Erythroblast (primary cell): ENCODE measurements at regions not wholly inside any gene's neighbourhood (a gene's known extent, or its start where the extent isn't known, plus 50 kb on each side); places are given as distances from the start of the nearest gene placed in this dataset.

Source experiments
- DNase-seq, 2 experiments: peaks; one replicate each; lab custom pipeline; 2025; lab: John Stamatoyannopoulos, UW
- GATA1 ChIP-seq: IDR thresholded peaks from 2 replicates; pipeline ENCODE4 v1.6.1; 2011; ENCODE audit warnings: low read depth, mild to moderate bottlenecking, control low read depth, low read length, moderate library complexity
- POLR2A ChIP-seq: IDR thresholded peaks from 2 replicates; pipeline ENCODE4 v1.6.1; 2011; ENCODE audit warnings: mild to moderate bottlenecking, low read length

- TF ChIP-seq POLR2A, result no peak
- TF ChIP-seq GATA1, result no peak
- no peak for DNase-seq
These were observed 251.9 kb upstream of the FAT3 start for GRCh38 chr11:91972665-91973266.

DNA sequence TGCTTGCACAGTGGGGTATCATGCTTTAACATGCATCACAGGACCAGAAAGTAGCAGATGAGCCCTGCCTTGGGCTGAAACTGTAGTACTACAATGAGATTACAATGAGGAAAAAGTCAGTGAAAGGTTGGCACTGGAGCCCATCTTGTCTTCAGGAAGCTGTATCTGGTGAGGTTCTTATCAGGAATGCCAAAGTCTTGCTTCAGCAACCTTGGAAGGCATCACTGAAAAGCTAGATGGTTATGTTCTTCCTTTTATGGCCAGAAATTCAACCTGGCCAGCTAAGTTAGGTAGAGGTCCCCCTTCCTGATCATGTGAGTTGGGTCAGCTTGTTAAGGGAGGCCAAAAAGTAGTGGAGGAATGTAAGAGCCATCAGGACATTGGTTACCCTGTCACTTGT lies 254.0 kb upstream of the FAT3 start:
- no peak for DNase-seq
- TF ChIP-seq POLR2A (no peak), GATA1 (no peak)

DNA sequence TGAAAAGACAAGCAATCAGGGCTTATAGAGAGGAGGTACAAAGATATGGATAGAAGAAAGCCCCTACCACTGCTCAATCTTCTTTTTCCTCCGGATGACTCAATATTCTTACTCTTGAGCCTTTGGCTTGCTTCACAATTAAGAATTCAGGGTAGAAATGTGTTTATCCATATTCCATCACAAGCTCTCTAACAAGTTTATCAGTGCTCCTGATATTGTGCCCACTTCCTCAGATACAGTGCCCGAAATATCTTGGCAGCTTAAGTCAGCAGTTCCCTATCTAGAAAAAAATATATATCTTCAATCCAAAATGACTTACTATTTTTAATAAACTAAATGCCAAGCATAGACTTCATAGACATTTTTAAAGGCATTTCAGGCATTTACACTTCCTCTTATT lies 255.1 kb upstream of the FAT3 start:
- no peak for DNase-seq

GRCh38 chr11:91967691-91968045 lies 256.9 kb upstream of the FAT3 start:
- no peak for DNase-seq
- TF ChIP-seq GATA1 (no peak), POLR2A (no peak)

More for the DNA sequence above, 255.1 kb upstream of the FAT3 start:
- TF ChIP-seq POLR2A (no peak), GATA1 (no peak)

DNA sequence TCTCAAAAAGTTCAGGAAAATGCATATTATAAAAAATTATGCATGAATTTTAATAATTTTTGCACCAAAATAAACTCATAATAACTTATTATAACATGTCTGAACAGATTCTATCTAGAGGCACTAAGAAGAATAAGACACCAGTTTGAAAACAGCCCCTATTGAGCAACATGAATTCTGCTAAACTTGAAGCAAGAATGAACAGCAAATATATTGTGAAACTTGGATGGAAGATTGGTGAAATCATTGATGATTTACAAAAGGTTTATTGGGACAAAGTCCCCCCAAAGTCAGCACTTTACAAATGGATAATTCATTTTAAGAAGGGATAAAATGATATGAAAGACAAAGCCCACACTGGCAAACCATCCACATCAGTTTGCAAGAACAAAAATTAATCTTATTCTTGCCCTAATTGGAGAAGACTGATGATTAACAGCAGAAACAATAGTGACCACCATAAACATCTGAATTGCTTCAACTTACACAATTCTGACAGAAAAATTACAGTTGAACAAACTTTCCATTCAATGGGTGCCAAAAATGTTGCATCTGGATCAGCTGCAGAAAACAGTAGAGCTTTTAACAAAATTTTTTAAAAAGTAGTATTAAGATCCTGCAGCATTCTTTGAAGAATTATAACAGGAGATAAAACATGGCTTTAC lies 257.5 kb upstream of the FAT3 start:
- TF ChIP-seq POLR2A (no peak), GATA1 (no peak)
- DNase-seq, result no peak

DNA sequence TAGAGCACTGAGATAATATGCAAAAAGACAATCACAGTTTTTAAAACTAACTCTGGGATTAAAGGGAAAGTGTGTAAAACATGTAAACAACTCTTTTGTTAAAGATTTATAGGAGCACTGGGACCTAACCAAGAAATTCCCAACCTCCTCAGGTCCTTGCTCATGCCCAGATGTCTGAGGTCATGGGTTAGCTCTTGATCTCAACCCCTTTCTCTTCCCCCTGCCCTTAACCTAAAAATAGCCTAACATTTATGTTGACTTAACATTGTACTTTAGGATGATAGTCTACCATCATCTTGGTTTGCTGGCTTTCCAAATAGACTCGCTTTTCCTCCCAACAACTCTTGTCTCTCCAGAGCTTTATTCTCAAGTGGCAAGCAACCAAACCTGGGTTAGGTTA lies 258.2 kb upstream of the FAT3 start:
- DNase-seq, result no peak
- TF ChIP-seq POLR2A (no peak), GATA1 (no peak)

- no peak for TF ChIP-seq POLR2A
- TF ChIP-seq GATA1, result no peak
- DNase-seq, result no peak
These were observed 263.8 kb upstream of the FAT3 start for GRCh38 chr11:91960770-91961169.

DNA sequence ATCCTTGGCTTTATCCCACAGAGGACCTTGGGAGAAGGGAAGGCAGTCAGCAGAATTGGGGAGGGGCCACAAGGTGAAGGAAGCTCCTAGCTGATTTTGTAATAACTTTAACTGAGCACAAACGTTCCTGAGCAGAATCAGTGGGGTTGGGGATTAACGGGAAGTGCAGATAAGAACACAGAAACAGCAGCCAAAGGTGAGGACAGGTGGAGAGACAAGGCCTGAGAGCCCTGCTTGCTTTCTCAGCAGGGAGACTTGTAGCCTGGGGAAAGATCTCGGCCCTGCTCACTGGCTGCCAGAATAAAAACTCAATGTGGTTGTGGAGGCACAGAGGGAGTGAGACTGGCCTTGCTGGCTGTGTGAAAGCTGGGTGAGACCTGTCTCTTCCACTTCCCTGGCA lies 265.2 kb upstream of the FAT3 start:
- no peak for TF ChIP-seq POLR2A
- no peak for DNase-seq

GRCh38 chr11:91956711-91957110 lies 267.9 kb upstream of the FAT3 start:
- DNase-seq, result no peak

GRCh38 chr11:91955206-91955605 lies 269.4 kb upstream of the FAT3 start:
- no peak for DNase-seq
- no peak for TF ChIP-seq POLR2A
- TF ChIP-seq GATA1, result no peak

More at GRCh38 chr11:91956711-91957110, 267.9 kb upstream of the FAT3 start:
- TF ChIP-seq POLR2A, result no peak
- TF ChIP-seq GATA1, result no peak

DNA sequence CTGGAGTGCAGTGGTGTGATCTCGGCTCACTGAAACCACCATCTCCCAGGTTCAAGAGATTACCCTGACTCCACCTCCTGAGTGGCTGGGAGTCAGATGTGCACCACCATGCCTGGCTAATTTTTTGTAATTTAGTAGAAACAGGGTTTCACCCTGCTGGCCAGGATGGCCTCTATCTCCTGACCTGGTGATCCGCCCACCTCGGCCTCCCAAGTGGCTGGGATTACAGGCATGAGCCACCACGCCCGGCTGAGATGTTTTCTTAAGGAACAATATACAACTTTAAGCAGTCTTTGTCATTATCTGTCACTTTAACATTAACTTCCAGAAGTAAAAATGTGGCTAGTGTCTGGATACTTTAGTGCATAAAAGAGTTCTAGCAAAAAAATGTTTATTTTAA lies 272.6 kb upstream of the FAT3 start:
- TF ChIP-seq POLR2A, result no peak
- no peak for DNase-seq

DNA sequence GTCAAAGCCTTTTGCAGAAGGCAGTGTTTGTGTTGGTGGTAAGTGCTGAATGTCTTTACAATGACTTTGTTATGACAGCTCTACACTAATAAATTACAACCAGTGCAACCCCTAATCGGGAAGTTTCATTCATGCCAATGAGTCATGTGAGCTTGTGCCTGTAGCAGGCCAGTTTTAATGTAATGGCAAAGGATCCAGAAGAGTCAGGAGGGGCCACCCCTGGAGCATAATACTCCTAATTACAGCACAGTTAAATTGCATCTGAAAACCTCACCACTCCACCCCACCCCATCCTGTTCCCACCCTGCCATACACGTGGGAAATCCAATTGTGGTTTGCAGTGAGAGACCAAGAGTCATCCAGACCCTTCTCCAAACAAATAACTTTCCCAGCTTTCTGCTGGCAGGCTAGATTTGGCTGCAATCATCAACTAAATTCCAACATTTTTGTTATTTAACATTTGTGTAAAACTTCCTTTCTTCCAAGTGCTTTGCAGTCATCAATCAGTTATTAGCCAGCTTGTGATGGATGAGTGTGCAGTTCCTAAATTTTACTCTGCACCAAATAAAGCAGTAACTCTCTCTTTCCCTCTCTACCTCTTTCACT lies 277.3 kb upstream of the FAT3 start:
- DNase-seq, result no peak
- no peak for TF ChIP-seq POLR2A
- no peak for TF ChIP-seq GATA1

DNA sequence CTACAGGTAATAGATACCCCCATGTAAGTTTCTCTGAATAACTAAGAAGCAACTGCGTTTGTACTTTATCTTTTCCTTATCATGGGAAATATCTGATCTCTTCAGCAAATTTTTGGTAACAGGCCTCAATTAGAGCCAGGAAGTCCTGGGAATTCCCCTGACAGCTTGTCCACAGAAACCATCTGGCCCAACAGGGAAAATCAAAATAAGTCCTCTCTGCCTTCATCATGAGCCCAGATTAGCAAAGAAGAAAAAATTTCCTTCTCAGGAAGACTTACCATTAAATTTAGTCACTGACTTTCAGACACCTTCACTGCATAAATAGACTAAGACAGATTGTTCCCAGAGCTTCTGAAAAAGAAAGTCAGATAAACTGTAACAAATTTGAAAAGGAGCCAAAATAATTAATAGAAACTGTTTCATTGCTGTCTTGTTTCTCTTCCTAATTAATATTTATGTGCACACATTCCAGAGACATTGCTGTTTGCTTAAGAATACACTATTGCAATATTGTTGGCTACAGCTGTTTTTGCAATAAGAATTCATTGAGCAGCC lies 278.1 kb upstream of the FAT3 start:
- no peak for TF ChIP-seq GATA1
- no peak for DNase-seq

DNA sequence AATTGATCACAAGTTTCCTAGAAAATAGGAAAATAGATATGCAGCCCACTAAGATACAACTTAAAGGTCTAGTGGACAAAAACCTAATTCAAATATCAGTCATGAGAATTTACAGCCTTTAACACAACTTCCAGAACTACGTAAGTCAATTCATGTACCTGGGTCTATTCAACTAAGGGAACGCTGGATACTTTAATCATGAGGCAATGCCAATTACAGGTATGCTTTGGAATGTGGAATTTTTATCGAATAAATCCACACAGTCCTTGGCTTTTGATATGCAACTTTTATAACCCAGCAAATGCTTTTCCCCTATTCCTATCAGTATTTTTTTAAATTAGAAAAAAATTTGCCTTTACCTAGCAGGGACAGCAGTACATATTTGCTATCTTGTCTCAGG lies 289.5 kb upstream of the FAT3 start:
- no peak for DNase-seq
- TF ChIP-seq GATA1 (no peak), POLR2A (no peak)
